Erythroblast (primary cell): ENCODE measurements at regions not wholly inside any gene's neighbourhood (a gene's known extent, or its start where the extent isn't known, plus 50 kb on each side); places are given as distances from the start of the nearest gene placed in this dataset.

Source experiments
- GATA1 ChIP-seq: IDR thresholded peaks from 2 replicates; pipeline ENCODE4 v1.6.1; 2011; ENCODE audit warnings: low read depth, mild to moderate bottlenecking, control low read depth, low read length, moderate library complexity
- POLR2A ChIP-seq: IDR thresholded peaks from 2 replicates; pipeline ENCODE4 v1.6.1; 2011; ENCODE audit warnings: mild to moderate bottlenecking, low read length

- no peak for TF ChIP-seq POLR2A
- no peak for TF ChIP-seq GATA1
Observed at GRCh38 chr4:123023647-123024046, 101.2 kb upstream of the NUDT6 start.
